Keratinocyte (primary cell): ENCODE measurements at regions not wholly inside any gene's neighbourhood (a gene's known extent, or its start where the extent isn't known, plus 50 kb on each side); places are given as distances from the start of the nearest gene placed in this dataset.
A peak's percentile ranks its signal among the peaks of the same experiment; 100 is the strongest.

ENCODE experiments used
- DNase-seq: peaks from one replicate; pipeline ENCODE4 v3.0.0-alpha.2; 2011; ENCODE audit warnings: low read depth, missing footprints, low spot score
- FAIRE-seq: peaks from 2 replicates; lab custom pipeline; 2011; peaks lifted over from hg19 to GRCh38; lab: Jason Lieb, UNC
- H2AFZ ChIP-seq: 2 replicates; pipeline ENCODE4 v1.6.0; 2012; ENCODE audit warnings: low read length, control low read depth, inconsistent platforms; ENCODE audit not compliant: control insufficient read depth
- H3K27ac ChIP-seq: 2 replicates; pipeline ENCODE4 v1.5.1; 2011; ENCODE audit warnings: low read length; ENCODE audit not compliant: control insufficient read depth, insufficient read depth
- H3K27me3 ChIP-seq: 3 replicates; pipeline ENCODE4 v1.6.0; 2011; ENCODE audit warnings: low read length; ENCODE audit not compliant: control insufficient read depth, insufficient read depth; ENCODE audit errors: extremely low read depth
- H3K36me3 ChIP-seq, 2 experiments: 2 replicates in 1 of 2; 3 replicates in 1 of 2; pipeline ENCODE4 v1.5.1; 2011; ENCODE audit warnings: low read length in 2 of 2, mild to moderate bottlenecking in 1 of 2; ENCODE audit not compliant: control insufficient read depth in 2 of 2, insufficient read depth in 2 of 2; ENCODE audit errors: extremely low read depth in 1 of 2
- H3K4me1 ChIP-seq: 3 replicates; pipeline ENCODE4 v1.5.1; 2011; ENCODE audit warnings: low read length; ENCODE audit not compliant: control insufficient read depth, insufficient read depth; ENCODE audit errors: extremely low read depth
- H3K4me2 ChIP-seq: 3 replicates; pipeline ENCODE4 v1.6.0; 2011; ENCODE audit warnings: low read depth, low read length; ENCODE audit not compliant: control insufficient read depth, insufficient read depth; ENCODE audit errors: extremely low read depth
- H3K4me3 ChIP-seq, 3 experiments: fragments of 200-600 bp in 1 of 3; sonication (generic) in 1 of 3; 2 replicates in 2 of 3; 3 replicates in 1 of 3; pipeline ENCODE4 v1.5.1; 2011 to 2016; ENCODE audit warnings: low read length in 3 of 3, mild to moderate bottlenecking in 3 of 3, control low read depth in 2 of 3, inconsistent platforms in 1 of 3, low read depth in 1 of 3, mixed read lengths in 1 of 3, mixed run types in 1 of 3, moderate library complexity in 1 of 3; ENCODE audit not compliant: control insufficient read depth in 2 of 3, insufficient read depth in 2 of 3; ENCODE audit errors: extremely low read depth in 1 of 3
- H3K79me2 ChIP-seq: 2 replicates; pipeline ENCODE4 v1.6.0; 2012; ENCODE audit warnings: low read length; ENCODE audit not compliant: control insufficient read depth, insufficient read depth
- H3K9ac ChIP-seq: 3 replicates; pipeline ENCODE4 v1.6.0; 2011; ENCODE audit warnings: low read length; ENCODE audit not compliant: control insufficient read depth, insufficient read depth; ENCODE audit errors: extremely low read depth
- H3K9me1 ChIP-seq: 3 replicates; pipeline ENCODE4 v1.6.0; 2011; ENCODE audit warnings: low read length; ENCODE audit not compliant: control insufficient read depth, insufficient read depth; ENCODE audit errors: extremely low read depth
- H3K9me3 ChIP-seq: 2 replicates; pipeline ENCODE4 v1.5.1; 2012; ENCODE audit warnings: low read depth, low read length; ENCODE audit not compliant: control insufficient read depth
- H4K20me1 ChIP-seq: 3 replicates; pipeline ENCODE4 v1.6.0; 2011; ENCODE audit warnings: low read length; ENCODE audit not compliant: control insufficient read depth, insufficient read depth; ENCODE audit errors: extremely low read depth
- EZH2 ChIP-seq: IDR thresholded peaks from one replicate; pipeline ENCODE4 v1.6.1; 2012; ENCODE audit warnings: inconsistent platforms, mild to moderate bottlenecking, low read length, moderate library complexity
- dilution Hi-C: fragments of 300-500 bp; cut with MboI; formaldehyde crosslinking; loops from one replicate; pipeline ENCODE4 v1.7.0; 2020; ENCODE audit warnings: low sequenced_read_pairs; ENCODE audit not compliant: extremely low pct_ligation_motif_present
- TF ChIP-seq, protein P1 (sequence below), 3 experiments: IDR thresholded peaks in 1 of 3; conservative IDR thresholded peaks in 1 of 3; optimal IDR thresholded peaks in 1 of 3; 2 replicates in 2 of 3; 3 replicates in 1 of 3; pipeline versions ENCODE3 to v1.5.1; 2011; ENCODE audit warnings: low read length in 3 of 3, mild to moderate bottlenecking in 3 of 3, moderate library complexity in 2 of 3, control low read depth in 1 of 3, inconsistent platforms in 1 of 3; ENCODE audit not compliant: insufficient read depth in 2 of 3; ENCODE audit errors: extremely low read depth in 1 of 3

DNA sequence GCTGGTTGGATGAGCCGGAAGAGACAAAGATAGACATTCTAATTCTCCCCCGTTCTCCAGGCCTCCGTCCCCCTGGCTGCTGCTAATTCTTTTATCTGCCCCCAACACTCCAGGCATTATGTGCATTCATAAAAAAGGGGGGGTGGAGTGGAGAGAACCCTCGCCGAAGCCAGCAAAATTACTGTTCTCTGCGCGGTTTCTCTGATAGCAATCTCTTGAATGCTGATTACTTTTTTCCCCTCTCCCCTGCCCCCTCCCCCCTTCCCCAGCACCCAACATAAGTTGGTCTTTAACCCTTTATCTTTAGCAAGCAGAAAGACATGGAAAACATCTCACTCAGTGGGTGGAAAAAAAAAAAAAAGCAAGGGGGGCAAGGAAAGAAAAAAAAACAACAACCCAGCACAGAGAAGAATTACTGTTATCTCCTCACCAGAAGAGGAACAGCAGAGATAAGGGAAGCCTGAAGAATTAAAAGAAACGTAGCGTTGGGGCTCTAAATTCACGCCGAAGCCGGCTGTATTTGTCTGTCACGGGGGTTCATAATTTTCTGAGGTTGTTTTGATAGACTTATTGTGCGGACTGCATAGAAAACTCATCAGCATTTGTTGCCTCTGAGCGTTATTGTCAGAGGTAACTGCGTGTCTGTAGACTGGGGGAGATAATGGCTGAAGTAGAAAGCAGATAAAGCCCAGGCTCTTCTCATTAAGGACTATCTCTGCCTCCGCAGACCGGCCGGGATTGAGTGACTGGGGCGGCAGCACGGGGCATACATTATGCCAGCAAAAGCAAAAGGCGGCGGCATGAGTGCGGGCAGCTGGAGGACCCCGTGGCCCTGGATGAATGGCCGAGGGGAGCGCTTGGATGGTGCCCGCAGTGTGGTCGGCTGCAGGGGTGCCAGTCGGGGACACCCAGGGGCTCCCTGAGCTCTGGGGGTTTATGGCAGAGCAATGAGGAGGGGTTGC is 126.9 kb downstream of the MRM1 start:
- Histone ChIP-seq H3K4me2 (no peak overlapping the region), H3K27me3 (peaks cover 92% of the 10 kb centered on the region), H3K27ac (no peak overlapping the region), H3K79me2 (no peaks in the 10 kb centered on the region), H3K9me1 (no peaks in the 10 kb centered on the region), H3K9ac (no peak overlapping the region), H4K20me1 (no peaks in the 10 kb centered on the region), H2AFZ (no peak overlapping the region), H3K4me3 (no peak overlapping the region), H3K9me3 (no peaks in the 10 kb centered on the region), H3K36me3 (no peaks in the 10 kb centered on the region), H3K4me1 (no peaks in the 10 kb centered on the region)
- dilution Hi-C loops = no loop called here
- DNase-seq (no peak), FAIRE-seq (no peak)
- TF ChIP-seq, protein P1, sequence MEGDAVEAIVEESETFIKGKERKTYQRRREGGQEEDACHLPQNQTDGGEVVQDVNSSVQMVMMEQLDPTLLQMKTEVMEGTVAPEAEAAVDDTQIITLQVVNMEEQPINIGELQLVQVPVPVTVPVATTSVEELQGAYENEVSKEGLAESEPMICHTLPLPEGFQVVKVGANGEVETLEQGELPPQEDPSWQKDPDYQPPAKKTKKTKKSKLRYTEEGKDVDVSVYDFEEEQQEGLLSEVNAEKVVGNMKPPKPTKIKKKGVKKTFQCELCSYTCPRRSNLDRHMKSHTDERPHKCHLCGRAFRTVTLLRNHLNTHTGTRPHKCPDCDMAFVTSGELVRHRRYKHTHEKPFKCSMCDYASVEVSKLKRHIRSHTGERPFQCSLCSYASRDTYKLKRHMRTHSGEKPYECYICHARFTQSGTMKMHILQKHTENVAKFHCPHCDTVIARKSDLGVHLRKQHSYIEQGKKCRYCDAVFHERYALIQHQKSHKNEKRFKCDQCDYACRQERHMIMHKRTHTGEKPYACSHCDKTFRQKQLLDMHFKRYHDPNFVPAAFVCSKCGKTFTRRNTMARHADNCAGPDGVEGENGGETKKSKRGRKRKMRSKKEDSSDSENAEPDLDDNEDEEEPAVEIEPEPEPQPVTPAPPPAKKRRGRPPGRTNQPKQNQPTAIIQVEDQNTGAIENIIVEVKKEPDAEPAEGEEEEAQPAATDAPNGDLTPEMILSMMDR (optimal IDR thresholded peaks at IDR 0.05 in 1 of 3, IDR thresholded peaks at IDR 0.05 in 1 of 3, conservative IDR thresholded peaks at IDR 0.05 in 1 of 3; ENCODE audit: extremely low read depth in 1 of 3, insufficient read depth in 2 of 3, low read length in 3 of 3) = no peak
- peak; percentile 60 for TF ChIP-seq EZH2

DNA sequence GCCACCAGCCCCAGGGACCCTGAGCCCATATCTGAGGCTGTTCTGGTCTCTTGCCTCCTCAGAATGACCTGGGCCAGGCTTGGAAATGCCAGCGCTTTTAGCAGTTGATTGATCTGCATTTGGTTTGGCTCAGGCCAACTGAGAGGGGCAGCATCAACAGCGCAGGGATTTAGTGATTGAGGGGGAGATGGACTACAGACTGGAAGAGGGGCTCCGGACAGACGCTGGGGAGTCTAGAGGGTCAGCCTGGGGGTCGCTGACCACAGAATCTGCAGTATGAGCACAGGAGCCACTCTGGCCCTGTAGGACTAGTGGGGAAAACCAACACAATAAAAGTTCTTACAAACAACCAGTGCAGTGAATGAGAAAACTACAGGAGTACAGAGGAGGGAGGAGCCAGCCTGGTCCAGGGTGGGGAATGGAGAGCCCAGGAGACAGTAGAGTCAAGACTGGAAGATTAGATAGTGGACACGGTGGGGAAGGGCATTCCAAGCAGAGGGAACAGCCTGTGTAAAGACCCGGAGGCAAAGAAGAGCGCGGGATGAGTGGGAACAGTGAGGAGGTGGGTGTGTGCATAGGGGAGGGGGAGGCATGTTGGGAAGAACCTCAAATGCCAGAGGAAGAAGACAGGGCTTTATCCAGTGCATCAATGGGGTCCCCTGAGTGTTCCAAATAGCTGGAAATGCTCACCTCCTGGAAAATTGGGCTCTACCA is 128.9 kb downstream of the MRM1 start:
- no peak overlapping the region for H2AFZ ChIP-seq
- dilution Hi-C loops = no loop called here
- FAIRE-seq (no peak), DNase-seq (no peak)
- TF ChIP-seq, protein P1 (optimal IDR thresholded peaks at IDR 0.05 in 1 of 3, IDR thresholded peaks at IDR 0.05 in 1 of 3, conservative IDR thresholded peaks at IDR 0.05 in 1 of 3; ENCODE audit: extremely low read depth in 1 of 3, insufficient read depth in 2 of 3, low read length in 3 of 3) = no peak
- TF ChIP-seq EZH2 = no peak
- no peak overlapping the region for H3K9ac ChIP-seq
- H4K20me1 ChIP-seq = no peaks in the 10 kb centered on the region
- H3K27me3 ChIP-seq = peaks cover 77% of the 10 kb centered on the region
- no peaks in the 10 kb centered on the region for H3K9me1 ChIP-seq
- H3K4me2 ChIP-seq = no peak overlapping the region
- no peaks in the 10 kb centered on the region for H3K36me3 ChIP-seq
- H3K4me3 ChIP-seq = no peak overlapping the region
- no peaks in the 10 kb centered on the region for H3K9me3 ChIP-seq
- no peak overlapping the region for H3K27ac ChIP-seq
- no peaks in the 10 kb centered on the region for H3K4me1 ChIP-seq
- no peaks in the 10 kb centered on the region for H3K79me2 ChIP-seq
